Stomach (tissue), 8 donors: ENCODE measurements at regions not wholly inside any gene's neighbourhood (a gene's known extent, or its start where the extent isn't known, plus 50 kb on each side); places are given as distances from the start of the nearest gene placed in this dataset.

Source experiments
- DNase-seq, 2 donors: peaks; one replicate each; pipeline versions ENCODE4 v3.0.0 to v3.0.0-alpha.2; 2013 to 2019
- H3K27ac ChIP-seq, 5 donors: fragments of 200-600 bp in 4 of 5; sonication (generic) in 4 of 5; one replicate each; pipeline ENCODE4 v1.5.1; 2013 to 2019; ENCODE audit warnings: mild to moderate bottlenecking in 1 of 5, moderate library complexity in 1 of 5
- H3K27me3 ChIP-seq, 3 donors: fragments of 200-600 bp; sonication (generic); one replicate each; pipeline ENCODE4 v1.5.1; 2017 to 2019; ENCODE audit warnings: mixed run types in 1 of 3
- H3K36me3 ChIP-seq, 4 donors: fragments of 200-600 bp; sonication (generic); 1 replicate in 3 of 4; 2 replicates in 1 of 4; pipeline ENCODE4 v1.5.1; 2016 to 2019
- H3K4me1 ChIP-seq, 4 donors: fragments of 200-600 bp; sonication (generic); one replicate each; pipeline ENCODE4 v1.5.1; 2016 to 2019
- H3K4me3 ChIP-seq, 4 donors: fragments of 200-600 bp; sonication (generic) in 3 of 4; one replicate each; pipeline ENCODE4 v1.5.1; 2016 to 2019; ENCODE audit warnings: mild to moderate bottlenecking in 1 of 4
- H3K9me3 ChIP-seq, 4 donors: fragments of 200-600 bp; sonication (generic); one replicate each; pipeline ENCODE4 v1.5.1; 2016 to 2019
- CTCF ChIP-seq, 7 experiments: fragments of 450-650 bp in 4 of 7; fragments of 200-600 bp in 3 of 7; sonication (generic) in 3 of 7; IDR thresholded peaks; one replicate each; pipeline ENCODE4 v1.5.1; 2016 to 2019; ENCODE audit warnings: antibody characterized with exemption in 7 of 7, control low read depth in 2 of 7, mild to moderate bottlenecking in 1 of 7
- EP300 ChIP-seq: sonication (generic); formaldehyde crosslinking; IDR thresholded peaks from one replicate; pipeline ENCODE4 v1.6.1; 2017; ENCODE audit warnings: antibody characterized with exemption
- POLR2A ChIP-seq, 4 donors: fragments of 450-650 bp; IDR thresholded peaks; one replicate each; pipeline ENCODE4 v1.6.1; 2016; ENCODE audit warnings: antibody characterized with exemption in 4 of 4, control low read depth in 2 of 4, mild to moderate bottlenecking in 1 of 4, moderate library complexity in 1 of 4
- POLR2AphosphoS5 ChIP-seq, 3 donors: sonication (generic); formaldehyde crosslinking; IDR thresholded peaks; one replicate each; pipeline ENCODE4 v1.6.1; 2016; ENCODE audit warnings: antibody characterized with exemption in 3 of 3
- WGBS, 5 donors: extraction: QIAGEN DNeasy Blood & Tissue Kit in 3 of 5; methylation state at CpG; one replicate each; pipeline versions ENCODE4 v1.1.5 to v1.1.7; 2013 to 2018; 5-methylcytosine and 5-hydroxymethylcytosine counted together
- intact Hi-C: fragments of 100-400 bp; cut with DNase I; formaldehyde crosslinking; loops from one replicate; pipeline ENCODE4 v1.15.1; 2023; ENCODE audit warnings: low total_unique reads
- donor health status: healthy with polysubstance abuse.
- donor health status: Bipolar disorder and iron deficiency.
- donor health status: healthy.

DNA sequence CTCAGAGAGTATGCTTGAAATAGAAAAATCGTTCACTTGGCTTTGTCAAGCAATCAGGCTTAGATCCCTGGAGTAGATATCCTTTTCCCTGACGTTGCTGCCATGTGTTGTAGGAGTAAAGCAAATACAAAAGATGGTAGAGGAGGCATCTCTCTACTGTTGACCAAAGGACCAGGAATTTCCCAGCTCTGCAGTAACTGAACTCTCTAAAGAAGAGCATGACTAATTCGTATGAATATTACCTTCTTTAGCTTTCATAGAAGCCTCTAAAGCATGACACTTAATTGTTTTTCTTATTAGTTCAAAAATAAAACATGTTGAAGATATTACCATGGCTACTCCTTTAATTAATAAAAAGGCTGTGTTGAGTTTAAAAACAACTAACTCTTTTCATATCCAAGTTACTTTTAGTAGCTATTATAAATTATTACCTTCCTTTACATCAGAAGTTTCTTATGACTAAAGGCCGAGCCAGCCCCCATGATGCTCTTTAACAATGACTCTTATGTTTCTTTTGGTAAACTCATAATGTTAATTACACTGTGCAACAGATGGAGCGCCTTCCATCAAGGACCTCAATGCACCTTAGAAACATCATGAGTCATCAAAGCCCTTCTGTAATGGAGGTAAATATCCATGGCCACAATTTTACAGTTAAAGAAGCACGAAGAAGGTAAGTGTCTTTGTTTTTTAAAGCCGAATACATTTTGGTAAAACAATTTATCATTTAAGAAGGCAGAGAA, 352.4 kb downstream of the KLF5 start:
- no peak for DNase-seq
- Histone ChIP-seq H3K4me3 (no peak overlapping the region), H3K4me1 (no peaks in the 10 kb centered on the region), H3K27me3 (no peaks in the 10 kb centered on the region), H3K27ac (no peak overlapping the region), H3K9me3 (no peaks in the 10 kb centered on the region), H3K36me3 (no peaks in the 10 kb centered on the region)
- intact Hi-C loops = no loop called here
- TF ChIP-seq CTCF (IDR thresholded peaks at IDR 0.05) (no peak), POLR2AphosphoS5 (IDR thresholded peaks at IDR 0.05) (no peak), POLR2A (IDR thresholded peaks at IDR 0.05) (no peak), EP300 (no peak)
- 77 to 82% (median 79%) methylated on average over 7 of the region's 7 CpGs for WGBS, 5 donors

GRCh38 chr13:73406454-73406853, 347.6 kb downstream of the KLF5 start:
- no peaks in the 10 kb centered on the region for H3K9me3 ChIP-seq
- no peak for DNase-seq
- peaks cover 0 to 6% (median 3%) of the 10 kb centered on the region in 4 donors for H3K4me1 ChIP-seq
- H3K27me3 ChIP-seq = no peaks in the 10 kb centered on the region
- no peaks in the 10 kb centered on the region for H3K36me3 ChIP-seq
- TF ChIP-seq POLR2AphosphoS5 (IDR thresholded peaks at IDR 0.05) (no peak), EP300 (no peak), POLR2A (IDR thresholded peaks at IDR 0.05) (no peak), CTCF (IDR thresholded peaks at IDR 0.05) (no peak)
- WGBS, 5 donors = 75 to 88% (median 83%) methylated on average over 1 of the region's 1 CpG
- no peak overlapping the region for H3K4me3 ChIP-seq
- intact Hi-C loops = no loop called here
- no peak overlapping the region for H3K27ac ChIP-seq

- 18 to 66% (median 25%) methylated on average over 2 of the region's 2 CpGs for WGBS, 5 donors
- Histone ChIP-seq H3K4me3 (no peak overlapping the region), H3K9me3 (no peaks in the 10 kb centered on the region), H3K36me3 (no peaks in the 10 kb centered on the region), H3K4me1 (peaks cover 0 to 21% (median 16%) of the 10 kb centered on the region in 4 donors), H3K27me3 (no peaks in the 10 kb centered on the region), H3K27ac (no peak overlapping the region)
- DNase-seq = no peak
- intact Hi-C loops = no loop called here
- TF ChIP-seq POLR2A (IDR thresholded peaks at IDR 0.05) (no peak), EP300 (no peak)
These were observed 345.8 kb downstream of the KLF5 start for GRCh38 chr13:73404581-73404980.

GRCh38 chr13:73403355-73404120, 344.7 kb downstream of the KLF5 start:
- no peaks in the 10 kb centered on the region for H3K27me3 ChIP-seq
- no peak for TF ChIP-seq EP300
- TF ChIP-seq CTCF (IDR thresholded peaks at IDR 0.05) = no peak
- TF ChIP-seq POLR2A (IDR thresholded peaks at IDR 0.05) = no peak
- TF ChIP-seq POLR2AphosphoS5 (IDR thresholded peaks at IDR 0.05) = no peak
- no peaks in the 10 kb centered on the region for H3K9me3 ChIP-seq
- H3K36me3 ChIP-seq = no peaks in the 10 kb centered on the region
- no peak overlapping the region for H3K4me3 ChIP-seq
- intact Hi-C loops = no loop called here
- 71 to 80% (median 76%) methylated on average over 1 of the region's 1 CpG for WGBS, 5 donors
- no peak for DNase-seq
- no peak overlapping the region for H3K27ac ChIP-seq
- peaks cover 0 to 23% (median 18%) of the 10 kb centered on the region in 4 donors for H3K4me1 ChIP-seq
